Smooth muscle cell (in vitro differentiated cells): ENCODE measurements at regions not wholly inside any gene's neighbourhood (a gene's known extent, or its start where the extent isn't known, plus 50 kb on each side); places are given as distances from the start of the nearest gene placed in this dataset.

Experiments used
- DNase-seq: peaks from one replicate; lab custom pipeline; 2025; ENCODE audit not compliant: unreplicated experiment; lab: John Stamatoyannopoulos, UW
- H2AFZ ChIP-seq: fragments of 200-600 bp; sonication (generic); 2 replicates; pipeline ENCODE4 v1.6.0; 2016; ENCODE audit warnings: antibody characterized with exemption, low read depth, mild to moderate bottlenecking
- H3F3A ChIP-seq: fragments of 200-600 bp; sonication (generic); 2 replicates; pipeline ENCODE4 v1.6.0; 2017; ENCODE audit warnings: antibody characterized with exemption, low read depth
- H3K27ac ChIP-seq: fragments of 200-600 bp; sonication (generic); 2 replicates; pipeline ENCODE4 v1.5.1; 2016; ENCODE audit warnings: low read depth, mild to moderate bottlenecking
- H3K27me3 ChIP-seq: fragments of 200-600 bp; sonication (generic); 2 replicates; pipeline ENCODE4 v1.6.1; 2016; ENCODE audit warnings: low read depth, mild to moderate bottlenecking
- H3K36me3 ChIP-seq: fragments of 200-600 bp; sonication (generic); 2 replicates; pipeline ENCODE4 v1.5.1; 2016; ENCODE audit warnings: low read depth
- H3K4me1 ChIP-seq: fragments of 200-600 bp; sonication (generic); 2 replicates; pipeline ENCODE4 v1.5.1; 2016; ENCODE audit warnings: low read depth
- H3K4me2 ChIP-seq: fragments of 200-600 bp; sonication (generic); 2 replicates; pipeline ENCODE4 v1.6.0; 2016; ENCODE audit warnings: mild to moderate bottlenecking
- H3K4me3 ChIP-seq: fragments of 200-600 bp; sonication (generic); 2 replicates; pipeline ENCODE4 v1.5.1; 2016; ENCODE audit warnings: mild to moderate bottlenecking
- H3K79me2 ChIP-seq: fragments of 200-600 bp; sonication (generic); 2 replicates; pipeline ENCODE4 v1.6.0; 2016; ENCODE audit warnings: low read depth, mild to moderate bottlenecking
- H3K9ac ChIP-seq: fragments of 200-600 bp; sonication (generic); 2 replicates; pipeline ENCODE4 v1.6.0; 2016; ENCODE audit warnings: low read depth
- H3K9me3 ChIP-seq: fragments of 200-600 bp; sonication (generic); replicated peaks from 2 replicates; pipeline ENCODE4 v1.5.1; 2016; ENCODE audit warnings: low read depth
- H4K20me1 ChIP-seq: fragments of 200-600 bp; sonication (generic); 2 replicates; pipeline ENCODE4 v1.6.0; 2016; ENCODE audit warnings: low read depth
- WGBS: methylation state at CpG from one replicate; pipeline ENCODE4 v1.1.7; 2016; ENCODE audit warnings: low lambda C conversion rate; 5-methylcytosine and 5-hydroxymethylcytosine counted together
- TF ChIP-seq, protein P1 (sequence below): fragments of 200-600 bp; sonication (generic); IDR thresholded peaks from 2 replicates; pipeline ENCODE4 v1.5.1; 2017; ENCODE audit warnings: borderline replicate concordance, mild to moderate bottlenecking, antibody characterized with exemption; ENCODE audit not compliant: insufficient read depth, poor library complexity, severe bottlenecking

DNA sequence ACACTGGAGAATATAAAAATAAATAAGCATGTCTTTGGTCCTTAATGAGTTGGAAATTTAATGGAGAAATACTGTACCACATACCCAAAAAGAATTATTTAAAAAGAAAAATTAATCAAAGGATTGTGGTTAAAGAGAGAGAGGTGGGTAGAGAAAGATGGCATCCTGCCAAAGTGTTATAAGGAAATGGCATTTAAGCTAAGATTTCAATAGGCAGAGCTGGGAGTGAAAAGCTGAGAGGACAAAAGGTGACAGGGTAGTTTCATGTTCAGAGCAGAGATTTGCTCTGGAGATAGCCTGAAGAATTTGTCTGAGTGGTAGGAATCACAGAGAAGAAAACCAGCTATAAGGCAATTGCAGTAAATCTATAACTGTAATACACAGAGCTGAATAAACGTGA is 181.0 kb downstream of the SI start:
- no peak overlapping the region for H3K4me2 ChIP-seq
- no peak for DNase-seq
- no peaks in the 10 kb centered on the region for H3K9me3 ChIP-seq
- no peak overlapping the region for H3K9ac ChIP-seq
- H3K36me3 ChIP-seq, result no peaks in the 10 kb centered on the region
- H3F3A ChIP-seq, result no peaks in the 10 kb centered on the region
- peaks cover 5% of the 10 kb centered on the region for H3K4me1 ChIP-seq
- no peak overlapping the region for H3K4me3 ChIP-seq
- 90% methylated on average over 1 of the region's 1 CpG for WGBS
- no peaks in the 10 kb centered on the region for H3K79me2 ChIP-seq
- no peaks in the 10 kb centered on the region for H3K27me3 ChIP-seq
- H4K20me1 ChIP-seq, result no peaks in the 10 kb centered on the region
- H2AFZ ChIP-seq, result no peak overlapping the region
- TF ChIP-seq, protein P1, sequence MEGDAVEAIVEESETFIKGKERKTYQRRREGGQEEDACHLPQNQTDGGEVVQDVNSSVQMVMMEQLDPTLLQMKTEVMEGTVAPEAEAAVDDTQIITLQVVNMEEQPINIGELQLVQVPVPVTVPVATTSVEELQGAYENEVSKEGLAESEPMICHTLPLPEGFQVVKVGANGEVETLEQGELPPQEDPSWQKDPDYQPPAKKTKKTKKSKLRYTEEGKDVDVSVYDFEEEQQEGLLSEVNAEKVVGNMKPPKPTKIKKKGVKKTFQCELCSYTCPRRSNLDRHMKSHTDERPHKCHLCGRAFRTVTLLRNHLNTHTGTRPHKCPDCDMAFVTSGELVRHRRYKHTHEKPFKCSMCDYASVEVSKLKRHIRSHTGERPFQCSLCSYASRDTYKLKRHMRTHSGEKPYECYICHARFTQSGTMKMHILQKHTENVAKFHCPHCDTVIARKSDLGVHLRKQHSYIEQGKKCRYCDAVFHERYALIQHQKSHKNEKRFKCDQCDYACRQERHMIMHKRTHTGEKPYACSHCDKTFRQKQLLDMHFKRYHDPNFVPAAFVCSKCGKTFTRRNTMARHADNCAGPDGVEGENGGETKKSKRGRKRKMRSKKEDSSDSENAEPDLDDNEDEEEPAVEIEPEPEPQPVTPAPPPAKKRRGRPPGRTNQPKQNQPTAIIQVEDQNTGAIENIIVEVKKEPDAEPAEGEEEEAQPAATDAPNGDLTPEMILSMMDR, result no peak
- H3K27ac ChIP-seq, result no peak overlapping the region

DNA sequence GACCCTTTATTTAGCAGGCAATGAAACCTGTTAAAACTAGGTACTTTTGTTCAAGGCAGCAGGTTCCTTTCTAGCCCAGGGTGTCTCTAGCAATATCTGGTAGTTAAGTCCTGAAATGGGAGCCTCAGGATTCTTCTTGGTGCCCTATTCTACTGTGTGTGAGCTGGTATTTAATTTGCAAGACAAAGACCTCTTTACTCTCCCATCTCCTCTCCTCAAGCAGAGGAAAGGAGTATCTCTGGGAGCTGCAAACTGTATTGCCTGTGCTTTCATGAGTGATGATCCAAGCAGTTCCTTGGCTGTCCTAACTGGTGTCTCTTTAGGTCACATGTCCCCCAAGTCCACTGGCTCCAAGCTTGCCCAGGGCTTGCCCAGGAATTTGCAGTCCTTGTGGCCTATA is 188.2 kb downstream of the SI start:
- Histone ChIP-seq H3F3A (no peaks in the 10 kb centered on the region), H3K27ac (no peak overlapping the region)

DNA sequence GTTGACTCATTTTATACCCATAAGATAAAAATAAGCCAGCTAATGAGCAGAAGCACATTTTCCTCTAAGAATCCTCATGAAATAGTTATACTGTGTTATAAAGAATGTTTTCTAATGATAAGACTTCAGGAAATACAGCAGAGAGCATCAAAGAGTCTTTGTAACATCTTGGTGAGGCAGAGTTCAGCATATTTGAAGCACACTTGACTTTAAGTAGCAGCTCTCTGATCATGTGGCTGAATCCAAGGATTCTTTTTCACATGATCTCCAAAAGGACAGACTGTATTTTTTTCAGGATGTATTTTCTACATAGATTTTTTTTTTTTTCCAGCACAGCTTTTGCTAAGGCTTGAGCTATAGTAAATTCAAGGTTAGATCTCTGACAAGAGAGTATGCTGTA is 195.1 kb downstream of the SI start:
- H3K4me2 ChIP-seq, result no peak overlapping the region
- H3K4me3 ChIP-seq, result no peak overlapping the region
- H3K36me3 ChIP-seq, result no peaks in the 10 kb centered on the region
- H3K9ac ChIP-seq, result no peak overlapping the region
- TF ChIP-seq, protein P1, result no peak
- DNase-seq, result no peak
- peaks cover 3% of the 10 kb centered on the region for H3K4me1 ChIP-seq
- H3K27ac ChIP-seq, result no peak overlapping the region
- H3K27me3 ChIP-seq, result no peaks in the 10 kb centered on the region
- H3K79me2 ChIP-seq, result no peaks in the 10 kb centered on the region
- no peak overlapping the region for H2AFZ ChIP-seq
- no peaks in the 10 kb centered on the region for H4K20me1 ChIP-seq
- peaks cover 11% of the 10 kb centered on the region for H3K9me3 ChIP-seq
- H3F3A ChIP-seq, result no peaks in the 10 kb centered on the region

More for the DNA sequence above, 188.2 kb downstream of the SI start:
- H3K4me2 ChIP-seq, result no peak overlapping the region
- DNase-seq, result no peak
- no peaks in the 10 kb centered on the region for H3K79me2 ChIP-seq
- no peaks in the 10 kb centered on the region for H3K27me3 ChIP-seq
- TF ChIP-seq, protein P1, result no peak
- H3K36me3 ChIP-seq, result no peaks in the 10 kb centered on the region
- peaks cover 11% of the 10 kb centered on the region for H3K9me3 ChIP-seq
- H2AFZ ChIP-seq, result no peak overlapping the region
- H3K9ac ChIP-seq, result no peak overlapping the region
- no peak overlapping the region for H3K4me3 ChIP-seq
- no peaks in the 10 kb centered on the region for H3K4me1 ChIP-seq
- no peaks in the 10 kb centered on the region for H4K20me1 ChIP-seq

DNA sequence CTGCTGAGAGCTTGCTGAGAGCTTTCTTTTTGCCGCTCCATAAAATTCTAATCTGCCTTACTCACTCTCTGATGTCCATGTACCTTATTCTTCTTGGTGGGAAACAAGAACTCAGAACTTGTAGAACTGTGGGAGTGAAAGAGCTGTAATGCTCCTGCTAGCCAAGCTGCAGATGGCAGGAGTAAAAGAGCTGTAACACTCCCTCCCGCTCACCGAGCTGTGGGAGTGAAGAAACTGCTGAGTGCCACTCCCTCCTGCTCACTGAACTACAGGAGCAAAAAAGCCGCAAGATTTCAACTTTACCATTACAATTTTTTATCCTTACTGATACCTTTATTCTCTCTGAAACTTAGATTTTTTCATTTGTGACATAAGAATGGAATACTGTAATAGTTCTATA is 199.1 kb downstream of the SI start:
- Histone ChIP-seq H3K4me1 (peaks cover 3% of the 10 kb centered on the region), H3K4me3 (no peak overlapping the region), H3K9ac (no peak overlapping the region), H2AFZ (no peak overlapping the region), H3K27me3 (no peaks in the 10 kb centered on the region), H4K20me1 (no peaks in the 10 kb centered on the region), H3K4me2 (no peak overlapping the region), H3K79me2 (no peaks in the 10 kb centered on the region), H3K36me3 (no peaks in the 10 kb centered on the region), H3F3A (no peaks in the 10 kb centered on the region), H3K27ac (no peak overlapping the region), H3K9me3 (no peaks in the 10 kb centered on the region)
- TF ChIP-seq, protein P1, result no peak
- WGBS, result 69% methylated on average over 4 of the region's 4 CpGs
- no peak for DNase-seq
